T1000 (cell line): ENCODE measurements at regions not wholly inside any gene's neighbourhood (a gene's known extent, or its start where the extent isn't known, plus 50 kb on each side); places are given as distances from the start of the nearest gene placed in this dataset.

Experiments used
- DNase-seq: peaks from one replicate; lab custom pipeline; 2025; ENCODE audit warnings: mixed read lengths; lab: John Stamatoyannopoulos, UW

DNA sequence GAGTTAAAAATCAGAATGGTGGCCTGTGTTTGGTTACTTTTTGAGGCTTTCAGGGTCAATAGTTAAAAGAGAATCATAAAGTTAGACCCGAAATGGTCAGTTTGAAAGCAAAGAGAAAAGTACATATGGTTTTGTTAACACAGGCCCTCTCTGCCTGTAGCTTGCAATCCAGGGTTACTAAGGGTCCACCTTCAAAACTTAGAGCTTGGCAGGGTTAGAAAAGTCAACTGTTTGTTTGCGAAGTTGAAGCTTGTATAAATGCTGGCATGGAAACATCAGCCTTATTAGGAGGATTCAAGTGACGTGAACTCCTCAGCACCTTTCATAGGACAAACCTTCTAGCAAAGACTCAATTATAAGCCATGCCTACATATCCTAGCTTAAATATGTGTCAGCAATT, 196.3 kb upstream of the SEMA3A start:
- DNase-seq, result no peak

- DNase-seq, result no peak
Observed at GRCh38 chr7:84389242-84389641, 194.7 kb upstream of the SEMA3A start.

DNA sequence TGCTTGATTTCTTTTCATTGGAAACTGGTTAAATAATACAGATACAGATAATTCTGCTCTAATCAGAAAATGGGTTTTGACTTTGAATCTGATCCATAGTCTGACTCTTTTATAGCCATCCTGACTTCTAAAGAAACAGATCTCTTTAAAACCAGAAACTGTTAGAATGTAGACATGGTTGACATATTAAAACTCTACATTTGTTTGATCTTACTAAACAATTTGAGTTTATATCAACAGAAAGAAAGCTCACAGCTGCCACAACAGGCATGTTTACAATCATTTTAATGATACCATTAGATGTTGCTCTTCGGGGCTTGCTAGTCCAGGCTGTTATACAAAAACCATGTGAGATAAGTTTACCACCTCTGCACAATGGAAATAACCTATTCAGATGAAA, 193.0 kb upstream of the SEMA3A start:
- no peak for DNase-seq

GRCh38 chr7:84384417-84384816, 189.8 kb upstream of the SEMA3A start:
- DNase-seq, result no peak

GRCh38 chr7:84379446-84379845, 184.9 kb upstream of the SEMA3A start:
- no peak for DNase-seq

GRCh38 chr7:84372712-84373111, 178.1 kb upstream of the SEMA3A start:
- DNase-seq, result no peak

DNA sequence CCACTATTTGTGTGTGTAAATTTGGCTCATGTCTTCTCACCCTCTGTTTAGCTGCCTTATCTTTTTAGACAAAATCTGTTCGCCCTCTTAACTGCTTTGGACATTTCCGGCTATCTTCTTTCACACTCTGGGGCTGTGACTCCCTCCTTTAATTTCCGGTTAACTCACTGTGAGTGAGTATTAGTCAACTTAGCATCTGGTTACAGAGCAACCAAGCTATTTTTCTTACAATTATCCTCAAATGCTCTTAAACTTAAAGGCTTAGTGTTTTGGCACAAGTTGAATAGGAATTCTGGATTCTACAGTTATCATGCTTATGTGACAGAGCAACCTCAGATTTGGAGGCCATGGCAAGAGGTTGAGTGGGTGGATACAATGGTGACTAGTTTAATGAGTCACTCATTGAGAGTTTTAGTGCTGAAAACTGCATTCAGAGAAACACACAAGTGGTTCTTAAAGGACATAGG, 177.6 kb upstream of the SEMA3A start:
- peak; percentile 31 for DNase-seq

DNA sequence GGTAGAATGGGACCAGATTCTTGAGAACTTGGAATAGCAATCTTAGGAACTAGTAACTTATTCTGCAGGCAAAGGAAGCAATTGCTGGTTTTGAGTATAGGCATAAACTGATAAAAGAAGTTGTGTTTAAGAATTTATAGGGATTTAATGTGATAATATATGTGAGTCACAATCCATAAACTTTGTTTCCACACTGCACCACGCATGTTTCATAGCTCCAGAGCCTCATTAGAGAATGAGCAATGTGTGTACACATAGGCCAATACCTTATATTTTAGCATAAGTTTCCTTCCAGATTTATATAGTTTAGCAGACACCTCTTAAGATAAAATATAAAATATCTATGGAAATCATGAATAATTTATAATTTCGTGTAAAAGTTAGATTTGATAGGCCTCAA, 175.5 kb upstream of the SEMA3A start:
- no peak for DNase-seq

- no peak for DNase-seq
Observed at GRCh38 chr7:84368122-84368521, 173.5 kb upstream of the SEMA3A start.

DNA sequence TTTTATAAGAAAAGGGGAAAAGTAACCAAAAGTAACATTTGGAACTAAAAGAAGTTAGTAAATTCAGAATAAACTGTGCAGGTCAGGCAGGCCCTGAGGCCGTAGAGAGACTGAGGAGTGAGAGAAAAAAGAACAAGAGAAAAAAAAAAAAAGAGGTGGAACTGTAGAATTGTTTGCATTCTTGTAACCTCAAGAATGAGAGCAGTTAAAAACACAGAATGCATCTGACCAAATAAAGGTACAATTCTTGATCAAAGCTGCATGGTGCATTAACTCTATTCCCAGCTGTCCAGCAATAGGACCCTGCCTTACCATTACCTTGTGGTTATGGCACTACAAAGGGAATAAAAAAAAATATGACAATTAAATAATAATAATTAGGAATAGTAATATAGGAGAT, 170.1 kb upstream of the SEMA3A start:
- DNase-seq, result no peak

GRCh38 chr7:84363741-84364140, 169.2 kb upstream of the SEMA3A start:
- DNase-seq, result no peak

GRCh38 chr7:84362828-84363227, 168.2 kb upstream of the SEMA3A start:
- no peak for DNase-seq

- no peak for DNase-seq
Observed at GRCh38 chr7:84362360-84362759, 167.8 kb upstream of the SEMA3A start.

DNA sequence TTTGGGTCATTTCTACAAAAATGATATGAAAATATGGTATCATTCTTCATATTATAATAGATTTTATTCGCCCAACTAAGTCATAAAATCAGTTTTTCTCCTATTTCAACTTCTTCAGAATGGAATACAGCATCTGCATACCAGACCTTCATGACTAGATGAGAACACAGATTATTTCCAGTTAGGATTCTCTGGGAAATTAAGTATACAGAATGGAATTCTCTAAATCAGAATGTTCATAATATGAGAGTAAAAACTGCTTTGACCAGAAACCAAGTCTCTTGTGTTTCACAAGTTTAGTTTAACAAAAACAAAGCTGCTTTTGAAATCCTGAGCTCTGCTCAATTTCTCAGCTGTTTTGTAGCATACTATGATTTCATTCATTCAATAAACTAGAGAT, 160.3 kb upstream of the SEMA3A start:
- DNase-seq, result no peak

- DNase-seq, result no peak
Observed at GRCh38 chr7:84354030-84354429, 159.4 kb upstream of the SEMA3A start.

DNA sequence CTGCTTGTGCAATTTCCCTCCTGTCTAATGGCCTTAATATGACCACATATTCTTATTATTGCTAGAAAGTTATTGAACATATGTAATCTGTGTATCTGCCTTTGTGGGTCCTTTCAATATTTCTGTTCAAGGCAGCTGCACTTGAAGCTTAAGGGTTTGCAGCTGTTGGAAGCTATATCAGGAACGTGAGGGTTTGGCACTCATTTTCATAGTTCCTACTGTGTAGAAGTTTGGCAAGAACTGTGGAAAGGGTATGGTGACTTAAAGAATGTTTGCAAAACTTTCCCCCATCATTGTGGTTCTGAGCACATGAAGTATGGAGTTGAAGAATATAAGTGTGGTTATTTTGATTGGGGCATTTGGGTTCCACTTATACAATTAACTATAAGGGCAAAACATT, 144.7 kb upstream of the SEMA3A start:
- DNase-seq, result no peak

DNA sequence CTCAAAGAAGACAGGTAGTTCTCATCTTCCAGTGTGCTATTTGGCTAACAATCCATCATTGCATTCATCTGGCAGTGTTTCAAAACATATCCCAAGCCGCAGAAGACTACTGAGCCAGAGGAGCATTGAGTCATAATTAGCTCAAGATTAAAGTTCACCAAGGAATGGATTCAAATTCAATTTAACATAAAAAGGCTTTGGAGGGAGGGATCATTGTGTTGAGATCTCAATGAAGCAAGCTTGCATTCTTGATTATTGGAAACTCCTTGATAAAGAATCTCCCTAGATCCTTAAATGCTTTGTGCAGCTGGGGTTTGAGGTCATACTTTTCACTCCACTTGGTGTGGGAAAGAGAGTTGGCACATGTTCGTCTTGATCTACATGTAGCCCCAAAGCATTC, 142.8 kb upstream of the SEMA3A start:
- no peak for DNase-seq

DNA sequence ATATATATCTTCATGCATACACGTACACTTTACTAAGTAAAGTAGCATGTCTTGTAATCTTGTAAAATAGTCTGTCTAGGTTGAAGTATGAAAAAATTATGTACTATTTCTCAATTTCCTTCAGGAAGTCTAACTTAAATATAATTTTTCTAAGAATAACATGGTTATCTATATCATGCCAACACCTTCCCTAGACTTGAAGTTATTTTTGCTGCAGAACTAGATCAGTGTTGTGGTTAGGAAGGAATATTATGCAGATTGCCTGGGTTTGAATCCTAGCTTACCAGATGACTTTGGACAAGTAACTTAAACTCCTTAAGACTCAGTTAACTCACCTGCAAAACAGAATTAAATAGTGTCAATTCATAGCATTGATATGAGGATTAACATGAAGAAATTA, 142.2 kb upstream of the SEMA3A start:
- DNase-seq, result no peak

DNA sequence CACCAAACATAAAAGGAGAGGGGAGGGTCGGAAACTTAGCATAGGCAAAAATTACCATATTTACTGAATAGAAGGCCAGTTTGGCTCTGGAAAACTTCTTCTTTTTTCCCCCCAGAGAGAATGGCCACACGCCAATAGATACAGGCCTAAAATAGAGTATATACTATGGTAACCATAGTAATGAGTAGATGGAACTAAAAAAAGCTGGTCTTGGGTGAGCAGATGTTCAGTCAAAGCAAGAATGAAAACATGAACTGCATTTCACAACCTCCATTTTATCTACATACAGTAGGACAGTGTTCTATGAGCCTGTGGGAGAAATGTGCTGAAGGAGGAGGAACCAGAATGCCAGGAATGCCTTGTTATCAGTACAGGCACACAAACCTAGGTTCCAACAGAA, 141.7 kb upstream of the SEMA3A start:
- DNase-seq, result no peak

DNA sequence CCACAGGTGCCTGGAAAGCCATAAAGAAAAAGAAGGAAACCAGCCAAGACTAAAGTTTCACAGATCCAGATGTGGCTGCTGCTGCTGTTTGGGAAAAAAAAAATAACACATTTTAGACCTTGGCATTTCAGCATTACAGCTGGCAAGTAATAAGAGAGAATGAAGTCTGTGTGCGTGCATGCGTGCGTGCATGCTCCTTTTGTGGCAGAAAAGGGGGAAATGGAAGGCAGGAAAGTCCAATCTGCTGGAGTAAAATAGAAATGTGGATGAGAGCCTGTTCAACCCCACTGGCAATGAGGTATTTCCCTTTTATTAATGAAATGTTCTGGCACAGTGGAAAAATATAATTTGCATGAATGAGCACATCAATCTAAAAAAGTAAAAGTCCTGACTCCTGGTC, 137.0 kb upstream of the SEMA3A start:
- no peak for DNase-seq

- DNase-seq, result no peak
Observed at GRCh38 chr7:84328571-84328970, 134.0 kb upstream of the SEMA3A start.

DNA sequence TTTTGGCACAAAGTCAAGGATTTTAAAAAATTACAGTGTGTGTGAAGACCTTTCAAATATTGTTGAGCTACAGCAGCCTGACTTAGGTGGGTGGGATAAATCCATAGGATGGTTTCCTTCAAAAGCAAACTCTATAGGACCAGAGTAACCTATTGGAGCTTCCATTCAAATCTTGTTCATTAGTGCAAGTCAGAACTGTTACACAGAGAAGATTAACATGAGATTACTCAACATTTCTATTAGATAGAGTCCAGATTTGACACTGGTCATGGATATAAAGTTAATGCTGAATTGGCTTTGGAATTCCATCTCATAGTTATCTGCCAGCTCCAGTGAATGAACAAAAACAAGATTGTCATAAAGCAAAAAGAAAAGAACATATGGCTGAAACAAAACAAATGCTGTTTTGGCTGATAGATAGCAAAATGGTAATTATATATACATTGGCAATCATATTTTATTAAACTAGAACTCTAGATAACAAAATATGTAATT, 129.6 kb upstream of the SEMA3A start:
- no peak for DNase-seq

GRCh38 chr7:84317536-84317935, 122.9 kb upstream of the SEMA3A start:
- no peak for DNase-seq

- DNase-seq, result no peak
Observed at GRCh38 chr7:84314263-84314662, 119.7 kb upstream of the SEMA3A start.

DNA sequence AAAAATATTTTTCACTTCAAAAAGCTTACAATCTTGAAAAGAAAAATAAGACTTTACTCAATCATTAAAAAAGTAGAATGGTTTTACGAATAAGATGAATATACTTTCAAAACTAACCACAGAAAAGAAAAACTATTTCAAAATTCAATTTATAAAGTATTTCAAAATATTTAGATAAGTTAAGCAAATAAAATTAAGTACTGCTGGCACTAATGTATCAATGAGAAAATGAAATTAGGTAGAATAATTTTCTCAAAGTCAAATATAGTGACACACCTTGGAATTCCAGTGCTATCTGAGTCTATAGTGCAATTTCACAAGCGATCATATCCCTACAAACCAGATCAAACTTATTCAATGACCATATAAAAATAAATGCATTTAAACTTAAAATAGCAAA, 109.8 kb upstream of the SEMA3A start:
- DNase-seq, result no peak
